ENCODE measurements at regions not wholly inside any gene's neighbourhood (a gene's known extent, or its start where the extent isn't known, plus 50 kb on each side); places are given as distances from the start of the nearest gene placed in this dataset.

DNA sequence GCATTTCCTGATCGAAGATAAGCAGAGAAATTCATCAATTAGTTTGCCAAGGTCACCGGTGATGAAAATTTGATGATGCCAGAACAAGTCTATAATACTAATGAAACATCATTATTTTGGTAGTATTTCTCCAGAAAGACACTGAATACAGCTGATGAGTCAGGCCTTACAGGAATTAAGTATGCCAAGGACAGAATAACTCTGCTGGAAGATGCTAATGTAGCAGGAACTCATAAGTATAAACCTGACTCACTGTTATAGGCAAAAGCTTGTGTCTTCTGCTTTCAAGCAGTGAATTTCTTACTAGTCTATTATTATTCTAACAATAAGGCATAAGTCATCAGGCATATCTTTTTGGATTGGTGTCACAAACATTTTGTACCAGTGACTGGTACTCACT is 1825.1 kb upstream of the IGFBP7 start:
- Mint-ChIP-seq H3K4me1 (no peaks in the 10 kb centered on the region), H3K9me3 (peaks cover 35% of the 10 kb centered on the region), H3K27me3 (no peaks in the 10 kb centered on the region), H3K27ac (ENCODE audit: low read depth) (no peak overlapping the region), H3K36me3 (ENCODE audit: insufficient read depth) (peaks cover 1% of the 10 kb centered on the region), H3K4me3 (no peak overlapping the region)
- DNase-seq (ENCODE audit: low spot score in 2 of 2) (no peak), ATAC-seq (replicated peaks; ENCODE audit: extremely low read depth, poor library complexity, severe bottlenecking) (no peak)

DNA sequence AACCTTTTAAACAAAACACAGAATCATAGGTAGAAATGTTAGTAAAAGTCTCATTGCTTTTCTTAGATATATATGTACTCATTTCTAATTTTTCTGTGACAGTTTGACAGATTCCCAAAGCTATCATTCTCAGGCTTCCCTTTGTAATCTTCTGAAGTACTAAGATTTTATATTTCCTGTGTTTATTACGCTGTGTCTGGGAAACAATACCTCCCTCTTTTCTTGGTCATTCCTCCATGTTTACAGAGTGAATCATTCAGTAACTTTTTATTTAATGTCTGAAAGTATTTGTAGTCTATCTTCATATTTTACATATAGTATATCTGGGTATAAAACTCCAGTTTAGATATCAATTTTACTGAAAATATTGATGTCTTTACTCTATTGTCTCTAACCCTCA is 1826.3 kb upstream of the IGFBP7 start:
- H3K9me3 Mint-ChIP-seq = peaks cover 28% of the 10 kb centered on the region
- no peaks in the 10 kb centered on the region for H3K4me1 Mint-ChIP-seq
- DNase-seq (ENCODE audit: low spot score in 2 of 2) (no peak), ATAC-seq (replicated peaks; ENCODE audit: extremely low read depth, poor library complexity, severe bottlenecking) (no peak)
- H3K36me3 Mint-ChIP-seq (ENCODE audit: insufficient read depth) = peaks cover 1% of the 10 kb centered on the region
- no peak overlapping the region for H3K4me3 Mint-ChIP-seq
- no peak overlapping the region for H3K27ac Mint-ChIP-seq (ENCODE audit: low read depth)
- no peaks in the 10 kb centered on the region for H3K27me3 Mint-ChIP-seq

DNA sequence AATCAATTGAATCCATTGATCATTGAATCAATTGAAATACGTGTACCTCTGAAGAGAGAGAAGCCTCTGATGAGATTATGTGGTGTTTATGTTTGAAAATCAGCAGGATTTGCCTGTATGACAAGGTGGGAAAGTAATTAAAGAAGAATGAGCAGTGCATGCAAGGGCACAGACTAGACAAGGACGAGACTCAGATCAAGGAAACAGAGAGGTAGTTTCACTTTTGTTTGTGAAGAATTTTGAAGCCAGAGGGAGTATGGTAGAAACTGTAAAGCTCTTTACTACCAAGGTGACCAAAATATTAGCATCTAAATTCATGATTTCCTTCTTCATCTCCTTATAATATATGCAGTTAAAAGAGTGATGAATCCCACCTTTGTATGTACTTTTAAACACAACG is 1830.0 kb upstream of the IGFBP7 start:
- no peak overlapping the region for H3K27ac Mint-ChIP-seq (ENCODE audit: low read depth)
- DNase-seq (ENCODE audit: low spot score in 2 of 2) (no peak), ATAC-seq (replicated peaks; ENCODE audit: extremely low read depth, poor library complexity, severe bottlenecking) (no peak)
- peaks cover 1% of the 10 kb centered on the region for H3K36me3 Mint-ChIP-seq (ENCODE audit: insufficient read depth)
- H3K9me3 Mint-ChIP-seq = peaks cover 15% of the 10 kb centered on the region
- H3K4me1 Mint-ChIP-seq = no peaks in the 10 kb centered on the region
- H3K4me3 Mint-ChIP-seq = no peak overlapping the region
- no peaks in the 10 kb centered on the region for H3K27me3 Mint-ChIP-seq

DNA sequence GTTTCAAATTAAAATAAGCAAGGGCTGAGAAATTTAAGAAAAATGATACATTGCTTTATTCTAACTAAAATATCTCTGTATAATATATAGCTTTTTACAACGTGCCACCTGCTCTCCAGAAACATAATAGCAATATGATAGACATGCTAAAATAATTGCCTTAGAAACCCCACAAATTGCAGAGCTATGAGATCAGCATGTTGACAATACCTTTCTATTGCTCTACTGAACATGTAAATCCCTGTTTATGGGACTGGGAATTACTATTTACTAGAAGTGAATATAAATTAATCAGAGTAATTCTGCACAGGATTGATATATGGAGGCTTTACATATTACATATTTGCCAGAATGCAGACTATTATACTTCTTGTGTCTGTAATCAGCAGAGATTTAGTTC is 1831.1 kb upstream of the IGFBP7 start:
- Mint-ChIP-seq H3K9me3 (peaks cover 15% of the 10 kb centered on the region), H3K27me3 (no peaks in the 10 kb centered on the region), H3K4me3 (no peak overlapping the region), H3K27ac (ENCODE audit: low read depth) (no peak overlapping the region), H3K36me3 (ENCODE audit: insufficient read depth) (peaks cover 1% of the 10 kb centered on the region), H3K4me1 (no peaks in the 10 kb centered on the region)
- no peak for DNase-seq (ENCODE audit: low spot score in 2 of 2)
- ATAC-seq (replicated peaks; ENCODE audit: extremely low read depth, poor library complexity, severe bottlenecking) = no peak

DNA sequence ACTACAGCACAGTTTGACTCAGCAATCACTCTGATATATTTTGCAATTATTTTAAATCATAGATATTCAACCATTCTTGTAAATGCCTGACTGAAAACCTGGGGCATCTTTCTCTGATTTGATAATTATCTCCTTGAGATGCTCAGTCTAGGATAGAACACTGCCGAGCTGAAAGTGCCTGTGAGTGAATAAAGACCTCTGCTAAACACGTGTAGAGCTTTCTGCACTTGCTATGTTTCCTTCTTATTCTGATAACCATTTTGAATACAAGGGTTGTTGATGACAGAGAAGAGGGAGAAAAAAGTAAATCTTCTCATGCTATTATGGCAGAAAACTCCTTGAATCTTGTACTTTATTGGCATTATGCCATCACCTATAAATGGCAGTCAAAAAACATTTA is 1843.4 kb upstream of the IGFBP7 start:
- Mint-ChIP-seq H3K27ac (ENCODE audit: low read depth) (no peak overlapping the region), H3K27me3 (no peaks in the 10 kb centered on the region), H3K4me1 (no peaks in the 10 kb centered on the region), H3K4me3 (no peak overlapping the region), H3K9me3 (peaks cover 26% of the 10 kb centered on the region), H3K36me3 (ENCODE audit: insufficient read depth) (no peaks in the 10 kb centered on the region)
- no peak for ATAC-seq (replicated peaks; ENCODE audit: extremely low read depth, poor library complexity, severe bottlenecking)
- DNase-seq (ENCODE audit: low spot score in 2 of 2) = no peak

DNA sequence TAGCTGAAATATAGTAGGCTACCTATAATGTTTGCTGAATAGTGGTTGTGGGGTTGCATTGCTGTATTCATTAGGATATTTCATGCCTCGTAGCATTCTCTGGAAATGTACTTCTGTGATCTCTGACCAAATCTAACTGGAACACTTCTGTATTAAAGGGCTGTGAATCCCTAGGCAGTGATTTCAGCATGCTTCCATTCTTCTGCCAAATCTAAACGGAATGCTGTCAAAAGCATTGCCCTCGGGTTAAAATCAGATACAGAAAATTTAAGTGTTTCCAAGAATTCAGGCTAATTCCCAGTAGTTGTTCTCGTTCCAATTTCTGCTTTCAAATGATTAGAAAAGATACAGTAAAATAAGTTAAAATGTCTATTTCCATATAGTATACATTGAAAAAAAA is 1847.5 kb upstream of the IGFBP7 start:
- Mint-ChIP-seq H3K27me3 (no peaks in the 10 kb centered on the region), H3K4me3 (no peak overlapping the region), H3K36me3 (ENCODE audit: insufficient read depth) (peaks cover 2% of the 10 kb centered on the region), H3K9me3 (peaks cover 26% of the 10 kb centered on the region), H3K4me1 (no peaks in the 10 kb centered on the region), H3K27ac (ENCODE audit: low read depth) (no peak overlapping the region)
- DNase-seq (ENCODE audit: low spot score in 2 of 2) (no peak), ATAC-seq (replicated peaks; ENCODE audit: extremely low read depth, poor library complexity, severe bottlenecking) (no peak)

DNA sequence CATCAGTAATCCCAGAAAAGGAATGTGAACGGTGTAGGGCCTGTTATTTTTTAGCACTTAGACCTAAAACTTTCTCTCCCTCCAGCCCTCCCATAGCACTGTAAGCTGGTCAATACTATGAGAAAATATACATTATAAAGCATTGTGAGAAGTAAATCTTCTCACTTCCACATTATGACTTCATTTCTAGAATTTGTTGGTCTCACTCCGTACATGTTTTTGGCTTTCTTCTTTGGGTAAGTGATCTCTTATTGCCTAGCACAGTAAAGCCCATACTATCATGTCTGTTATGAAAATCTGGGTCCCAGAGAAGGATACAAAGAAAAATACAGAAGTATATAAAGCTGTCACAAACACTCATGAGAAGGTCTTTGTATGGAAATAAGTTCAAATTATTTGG is 1851.1 kb upstream of the IGFBP7 start:
- H3K36me3 Mint-ChIP-seq (ENCODE audit: insufficient read depth) = peaks cover 2% of the 10 kb centered on the region
- H3K4me1 Mint-ChIP-seq = no peaks in the 10 kb centered on the region
- no peaks in the 10 kb centered on the region for H3K27me3 Mint-ChIP-seq
- H3K27ac Mint-ChIP-seq (ENCODE audit: low read depth) = no peak overlapping the region
- DNase-seq (ENCODE audit: low spot score in 2 of 2) (no peak), ATAC-seq (replicated peaks; ENCODE audit: extremely low read depth, poor library complexity, severe bottlenecking) (no peak)
- peaks cover 16% of the 10 kb centered on the region for H3K9me3 Mint-ChIP-seq
- no peak overlapping the region for H3K4me3 Mint-ChIP-seq

DNA sequence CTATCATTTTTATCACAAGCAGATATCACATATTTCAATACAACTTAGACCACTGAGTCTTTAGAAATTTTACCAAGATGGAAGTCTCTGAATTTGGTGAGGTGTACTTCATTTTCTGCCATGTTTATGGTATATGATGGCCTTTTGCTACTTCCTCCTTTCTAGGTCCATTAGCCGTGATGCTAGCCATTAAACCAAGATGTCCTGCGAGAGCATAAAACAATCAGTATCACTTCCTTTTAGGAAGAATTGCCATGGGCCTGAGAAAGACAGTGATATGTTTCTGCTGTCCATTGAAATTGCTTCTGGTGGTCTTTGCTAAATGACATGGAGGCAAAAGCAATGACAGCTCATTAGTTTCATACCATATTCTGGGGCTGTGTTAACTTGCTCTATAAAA is 1851.7 kb upstream of the IGFBP7 start:
- H3K4me3 Mint-ChIP-seq = no peak overlapping the region
- H3K9me3 Mint-ChIP-seq = peaks cover 16% of the 10 kb centered on the region
- ATAC-seq (replicated peaks; ENCODE audit: extremely low read depth, poor library complexity, severe bottlenecking) (no peak), DNase-seq (ENCODE audit: low spot score in 2 of 2) (no peak)
- no peaks in the 10 kb centered on the region for H3K4me1 Mint-ChIP-seq
- H3K36me3 Mint-ChIP-seq (ENCODE audit: insufficient read depth) = peaks cover 2% of the 10 kb centered on the region
- H3K27ac Mint-ChIP-seq (ENCODE audit: low read depth) = no peak overlapping the region
- no peaks in the 10 kb centered on the region for H3K27me3 Mint-ChIP-seq

DNA sequence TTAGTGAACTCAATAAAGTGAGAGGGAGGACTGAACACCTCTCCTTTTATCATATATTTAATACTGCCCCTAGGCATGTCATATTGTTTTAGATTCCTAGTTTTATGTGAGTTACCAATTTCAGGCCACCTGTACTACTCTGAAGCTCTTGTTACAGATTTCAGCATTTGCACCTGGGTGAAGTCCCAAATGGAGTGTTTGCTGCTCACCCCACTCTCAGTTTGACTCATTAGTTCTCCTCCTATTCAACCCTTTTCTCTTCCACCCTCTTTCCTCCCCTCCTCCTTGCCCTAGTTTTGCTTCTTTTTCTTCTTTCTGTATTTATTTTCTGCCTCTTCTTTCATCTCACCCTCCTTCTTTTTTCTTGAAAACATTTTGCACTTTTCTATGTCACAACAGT is 1852.2 kb upstream of the IGFBP7 start:
- H3K36me3 Mint-ChIP-seq (ENCODE audit: insufficient read depth) = peaks cover 2% of the 10 kb centered on the region
- ATAC-seq (replicated peaks; ENCODE audit: extremely low read depth, poor library complexity, severe bottlenecking) (no peak), DNase-seq (ENCODE audit: low spot score in 2 of 2) (no peak)
- no peak overlapping the region for H3K27ac Mint-ChIP-seq (ENCODE audit: low read depth)
- no peak overlapping the region for H3K4me3 Mint-ChIP-seq
- H3K27me3 Mint-ChIP-seq = no peaks in the 10 kb centered on the region
- no peaks in the 10 kb centered on the region for H3K4me1 Mint-ChIP-seq
- H3K9me3 Mint-ChIP-seq = peaks cover 12% of the 10 kb centered on the region

DNA sequence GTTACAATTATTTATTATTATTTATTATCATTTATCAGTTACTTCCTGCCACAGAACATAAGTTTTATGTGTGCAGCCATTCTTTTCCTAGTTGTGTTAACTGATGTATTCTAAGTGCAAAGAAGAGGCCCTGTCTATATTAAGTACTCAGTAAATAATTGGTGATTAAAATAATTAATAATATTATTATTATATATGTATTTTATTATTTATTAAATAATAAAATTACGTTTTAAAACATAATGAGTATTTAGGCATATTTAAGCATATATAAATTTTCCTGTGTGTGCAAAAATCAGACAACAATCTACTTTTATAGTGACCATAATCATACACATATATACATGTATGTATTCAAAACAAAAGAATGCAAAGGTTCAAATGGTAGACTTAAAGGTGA is 1871.6 kb upstream of the IGFBP7 start:
- no peak for ATAC-seq (replicated peaks; ENCODE audit: extremely low read depth, poor library complexity, severe bottlenecking)
- H3K9me3 Mint-ChIP-seq = peaks cover 7% of the 10 kb centered on the region

DNA sequence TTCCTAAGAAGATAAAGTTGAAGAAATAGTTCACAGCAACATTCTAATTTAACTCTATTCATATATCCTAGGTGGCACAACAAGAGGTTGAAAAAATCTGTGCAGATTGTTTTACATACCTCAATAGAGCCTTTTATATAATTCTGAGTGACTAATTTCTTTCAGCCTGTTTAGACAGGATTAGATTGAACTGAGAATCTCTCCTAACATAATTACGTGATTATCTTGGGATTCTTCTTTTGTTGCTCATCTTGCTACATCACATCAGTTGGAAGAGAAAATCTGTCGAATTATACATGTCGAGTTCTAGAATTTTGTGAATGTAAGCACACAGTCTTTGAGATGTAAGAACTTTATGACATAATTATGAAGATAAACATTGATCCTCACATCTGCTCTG is 1873.7 kb upstream of the IGFBP7 start:
- H3K27me3 Mint-ChIP-seq = no peaks in the 10 kb centered on the region
- DNase-seq (ENCODE audit: low spot score in 2 of 2) (no peak), ATAC-seq (replicated peaks; ENCODE audit: extremely low read depth, poor library complexity, severe bottlenecking) (no peak)
- no peak overlapping the region for H3K4me3 Mint-ChIP-seq
- no peaks in the 10 kb centered on the region for H3K4me1 Mint-ChIP-seq
- H3K27ac Mint-ChIP-seq (ENCODE audit: low read depth) = no peak overlapping the region
- peaks cover 18% of the 10 kb centered on the region for H3K9me3 Mint-ChIP-seq
- no peaks in the 10 kb centered on the region for H3K36me3 Mint-ChIP-seq (ENCODE audit: insufficient read depth)

More for the DNA sequence above, 1871.6 kb upstream of the IGFBP7 start:
- no peak overlapping the region for H3K4me3 Mint-ChIP-seq
- H3K4me1 Mint-ChIP-seq = no peaks in the 10 kb centered on the region
- H3K36me3 Mint-ChIP-seq (ENCODE audit: insufficient read depth) = no peaks in the 10 kb centered on the region
- no peak for DNase-seq (ENCODE audit: low spot score in 2 of 2)
- H3K27ac Mint-ChIP-seq (ENCODE audit: low read depth) = no peak overlapping the region
- H3K27me3 Mint-ChIP-seq = no peaks in the 10 kb centered on the region

DNA sequence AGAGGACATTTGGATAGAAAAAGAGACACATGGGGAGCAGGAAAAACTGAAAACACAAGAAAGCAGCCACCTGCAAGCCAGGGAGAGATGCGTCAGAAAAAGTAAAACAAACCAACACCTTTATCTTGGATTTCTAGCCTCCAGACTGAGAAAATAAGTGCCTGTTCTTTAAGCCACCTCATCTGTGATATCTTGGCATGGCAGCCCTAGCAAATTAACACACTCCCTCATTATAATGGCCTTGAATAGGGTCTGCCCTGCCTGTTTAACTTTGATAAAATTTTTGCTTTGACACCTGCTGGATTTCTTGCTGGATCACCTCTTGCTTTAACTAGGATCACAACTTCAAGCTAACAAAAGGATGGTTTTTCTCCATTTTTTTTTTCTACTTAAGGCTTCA is 1892.0 kb upstream of the IGFBP7 start:
- Mint-ChIP-seq H3K4me3 (no peak overlapping the region), H3K36me3 (ENCODE audit: insufficient read depth) (no peaks in the 10 kb centered on the region), H3K27ac (ENCODE audit: low read depth) (no peak overlapping the region), H3K27me3 (no peaks in the 10 kb centered on the region), H3K9me3 (peaks cover 30% of the 10 kb centered on the region), H3K4me1 (no peaks in the 10 kb centered on the region)
- DNase-seq (ENCODE audit: low spot score in 2 of 2) (no peak), ATAC-seq (replicated peaks; ENCODE audit: extremely low read depth, poor library complexity, severe bottlenecking) (no peak)

DNA sequence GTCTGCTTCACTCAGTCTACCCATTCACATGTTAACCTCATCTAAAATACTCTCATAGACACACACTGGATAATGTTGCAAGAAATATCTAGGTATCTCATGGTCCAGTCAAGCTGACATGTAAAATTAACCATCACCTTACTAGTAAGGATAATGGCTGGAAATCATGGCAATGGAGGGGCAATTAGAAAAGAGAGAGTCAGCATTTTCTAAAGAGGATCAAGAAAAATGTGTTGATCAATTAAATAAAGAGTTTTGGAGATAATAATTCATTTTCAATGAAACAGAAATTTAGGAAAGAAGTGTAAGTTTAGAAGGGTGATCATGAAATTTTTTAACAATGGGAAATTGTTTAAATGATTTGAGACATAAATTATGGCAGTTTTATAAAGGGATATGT is 1914.1 kb upstream of the IGFBP7 start:
- ATAC-seq (replicated peaks; ENCODE audit: extremely low read depth, poor library complexity, severe bottlenecking) (no peak), DNase-seq (ENCODE audit: low spot score in 2 of 2) (no peak)
- no peaks in the 10 kb centered on the region for H3K4me1 Mint-ChIP-seq
- no peaks in the 10 kb centered on the region for H3K27me3 Mint-ChIP-seq
- H3K9me3 Mint-ChIP-seq = peaks cover 9% of the 10 kb centered on the region
- no peak overlapping the region for H3K4me3 Mint-ChIP-seq
- no peaks in the 10 kb centered on the region for H3K36me3 Mint-ChIP-seq (ENCODE audit: insufficient read depth)
- H3K27ac Mint-ChIP-seq (ENCODE audit: low read depth) = no peak overlapping the region

DNA sequence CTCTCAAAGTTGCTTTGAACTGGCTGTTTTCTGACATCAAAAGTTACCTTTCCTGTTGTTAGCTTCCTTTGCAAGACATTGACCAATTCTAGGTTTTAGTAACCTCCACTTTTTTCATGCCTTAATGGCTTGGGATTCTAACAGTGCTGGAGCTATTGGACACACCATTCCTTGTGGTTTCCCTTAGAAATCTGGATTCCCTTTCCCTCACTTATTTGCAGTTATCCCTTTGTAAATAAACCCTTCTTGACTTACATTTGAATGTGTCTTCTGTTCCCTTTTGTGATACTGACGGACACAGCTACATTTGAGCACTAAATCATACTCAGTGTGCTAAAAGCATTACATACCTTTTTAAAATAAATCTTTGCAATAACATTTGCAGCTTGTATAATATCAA is 1927.6 kb upstream of the IGFBP7 start:
- Mint-ChIP-seq H3K4me3 (no peak overlapping the region), H3K4me1 (no peaks in the 10 kb centered on the region), H3K9me3 (peaks cover 10% of the 10 kb centered on the region), H3K27me3 (no peaks in the 10 kb centered on the region), H3K36me3 (ENCODE audit: insufficient read depth) (no peaks in the 10 kb centered on the region), H3K27ac (ENCODE audit: low read depth) (no peak overlapping the region)
- DNase-seq (ENCODE audit: low spot score in 2 of 2) = no peak
- no peak for ATAC-seq (replicated peaks; ENCODE audit: extremely low read depth, poor library complexity, severe bottlenecking)
